H1 (cell line): ENCODE measurements at regions not wholly inside any gene's neighbourhood (a gene's known extent, or its start where the extent isn't known, plus 50 kb on each side); places are given as distances from the start of the nearest gene placed in this dataset.
A peak's percentile ranks its signal among the peaks of the same experiment; 100 is the strongest.

Experiments used
- CTCF ChIA-PET: fragments of 300-600 bp; sonication (Branson Sonifier 250); formaldehyde crosslinking; loops from one replicate; lab custom pipeline; 2021; ENCODE audit not compliant: partially characterized antibody; lab: Charles Lee
- POLR2A ChIA-PET: fragments of 300-600 bp; sonication (Branson Sonifier 250); formaldehyde crosslinking; loops from one replicate; lab custom pipeline; 2021; ENCODE audit warnings: inconsistent platforms; ENCODE audit not compliant: partially characterized antibody; lab: Charles Lee
- DNase-seq, 2 experiments: peaks; one replicate each; pipeline versions ENCODE4 v3.0.0 to v3.0.0-alpha.2; 2010 to 2022; ENCODE audit warnings: low spot score in 2 of 2, low read depth in 1 of 2, mixed read lengths in 1 of 2
- FAIRE-seq: peaks from 2 replicates; lab custom pipeline; 2011; peaks lifted over from hg19 to GRCh38; lab: Jason Lieb, UNC
- H2AFZ ChIP-seq: 2 replicates; pipeline ENCODE4 v1.8.1; 2012; ENCODE audit warnings: low read length, inconsistent platforms
- H2AK5ac ChIP-seq: 2 replicates; pipeline ENCODE4 v1.6.1; 2013; ENCODE audit warnings: low read depth, low read length
- H2BK120ac ChIP-seq: replicated peaks from 2 replicates; pipeline ENCODE3; 2013; ENCODE audit warnings: low read depth, low read length, inconsistent platforms
- H2BK12ac ChIP-seq: 2 replicates; pipeline ENCODE4 v1.6.1; 2013; ENCODE audit warnings: low read depth, low read length
- H2BK15ac ChIP-seq: 2 replicates; pipeline ENCODE4 v1.6.1; 2013; ENCODE audit warnings: low read length
- H2BK20ac ChIP-seq: 2 replicates; pipeline ENCODE4 v1.6.1; 2013; ENCODE audit warnings: low read length
- H2BK5ac ChIP-seq: 2 replicates; pipeline ENCODE4 v1.6.1; 2013; ENCODE audit warnings: low read depth, low read length
- H3K14ac ChIP-seq: 2 replicates; pipeline ENCODE4 v1.6.1; 2013; ENCODE audit warnings: inconsistent platforms; ENCODE audit not compliant: insufficient read length
- H3K18ac ChIP-seq: 2 replicates; pipeline ENCODE4 v1.6.1; 2013; ENCODE audit warnings: low read length; ENCODE audit errors: extremely low read depth
- H3K23ac ChIP-seq: 2 replicates; pipeline ENCODE4 v1.6.1; 2013; ENCODE audit warnings: inconsistent platforms; ENCODE audit not compliant: insufficient read length
- H3K23me2 ChIP-seq: 2 replicates; pipeline ENCODE4 v1.6.1; 2013; ENCODE audit warnings: low read depth, low read length
- H3K27ac ChIP-seq: 2 replicates; pipeline ENCODE4 v1.6.1; 2011; ENCODE audit warnings: low read depth, low read length, inconsistent platforms
- H3K27me3 ChIP-seq, 4 experiments: replicated peaks in 1 of 4; 1 replicate in 1 of 4; 2 replicates in 3 of 4; pipeline versions ENCODE4 v1.6.1 to v1.8.1; 2011 to 2013; ENCODE audit warnings: low read length in 3 of 4, mild to moderate bottlenecking in 3 of 4, inconsistent platforms in 2 of 4, mixed read lengths in 2 of 4, moderate library complexity in 1 of 4; ENCODE audit not compliant: control insufficient read depth in 3 of 4, insufficient read depth in 3 of 4; ENCODE audit errors: extremely low read depth in 1 of 4
- H3K36me3 ChIP-seq, 4 experiments: 2 replicates each; pipeline versions ENCODE4 v1.6.1 to v1.8.1; 2011 to 2013; ENCODE audit warnings: mild to moderate bottlenecking in 4 of 4, low read length in 3 of 4, moderate library complexity in 2 of 4, control low read depth in 1 of 4, inconsistent platforms in 1 of 4; ENCODE audit not compliant: insufficient read depth in 4 of 4, control insufficient read depth in 2 of 4
- H3K4ac ChIP-seq: replicated peaks from 2 replicates; pipeline ENCODE3; 2013; ENCODE audit warnings: low read length, low read depth, mixed read lengths, inconsistent platforms; ENCODE audit not compliant: insufficient read length
- H3K4me1 ChIP-seq, 4 experiments: replicated peaks in 1 of 4; 1 replicate in 1 of 4; 2 replicates in 3 of 4; pipeline versions ENCODE4 v1.6.1 to v1.8.1; 2011 to 2013; ENCODE audit warnings: low read length in 3 of 4, inconsistent platforms in 2 of 4, mixed read lengths in 1 of 4; ENCODE audit not compliant: insufficient read depth in 4 of 4, control insufficient read depth in 3 of 4
- H3K4me2 ChIP-seq, 2 experiments: 2 replicates each; pipeline versions ENCODE4 v1.6.1 to v1.8.1; 2011 to 2013; ENCODE audit warnings: low read depth in 2 of 2, low read length in 2 of 2, control low read depth in 1 of 2, inconsistent platforms in 1 of 2, mild to moderate bottlenecking in 1 of 2; ENCODE audit not compliant: insufficient read depth in 1 of 2
- H3K4me3 ChIP-seq, 4 experiments: fragments of 200-600, 300-600 bp in 1 of 4; sonication (generic), shearing (Covaris generic), sonication (Bioruptor Twin) in 1 of 4; 2 replicates each; pipeline versions ENCODE4 v1.5.1 to v1.8.1; 2011 to 2016; ENCODE audit warnings: low read length in 4 of 4, low read depth in 3 of 4, control low read depth in 2 of 4, inconsistent platforms in 2 of 4, mild to moderate bottlenecking in 2 of 4, mixed read lengths in 1 of 4, moderate library complexity in 1 of 4; ENCODE audit not compliant: insufficient read depth in 2 of 4; ENCODE audit errors: extremely low read depth in 1 of 4
- H3K56ac ChIP-seq: replicated peaks from 2 replicates; pipeline ENCODE3; 2013; ENCODE audit warnings: low read depth, mild to moderate bottlenecking, mixed read lengths, low read length, inconsistent platforms; ENCODE audit not compliant: insufficient read length
- H3K79me1 ChIP-seq: 2 replicates; pipeline ENCODE4 v1.6.1; 2013; ENCODE audit warnings: low read depth, low read length, control low read depth
- H3K79me2 ChIP-seq, 2 experiments: 2 replicates each; pipeline versions ENCODE4 v1.6.1 to v1.8.1; 2012 to 2013; ENCODE audit warnings: low read length in 2 of 2, mild to moderate bottlenecking in 2 of 2, inconsistent platforms in 1 of 2; ENCODE audit not compliant: insufficient read depth in 2 of 2, control insufficient read depth in 1 of 2
- H3K9ac ChIP-seq, 4 experiments: replicated peaks in 1 of 4; 1 replicate in 1 of 4; 2 replicates in 3 of 4; pipeline versions ENCODE4 v1.6.1 to v1.8.1; 2011 to 2013; ENCODE audit warnings: low read depth in 3 of 4, low read length in 3 of 4, control low read depth in 2 of 4, mild to moderate bottlenecking in 2 of 4, moderate library complexity in 2 of 4, inconsistent platforms in 1 of 4; ENCODE audit errors: extremely low read depth in 1 of 4
- H3K9me3 ChIP-seq, 2 experiments: 2 replicates each; pipeline versions ENCODE4 v1.6.1 to v1.8.1; 2012 to 2013; ENCODE audit warnings: mild to moderate bottlenecking in 2 of 2, moderate library complexity in 2 of 2, control low read depth in 1 of 2, inconsistent platforms in 1 of 2, low read depth in 1 of 2, low read length in 1 of 2, mixed read lengths in 1 of 2; ENCODE audit not compliant: insufficient read depth in 2 of 2
- H4K20me1 ChIP-seq, 2 experiments: replicated peaks in 1 of 2; 2 replicates each; pipeline versions ENCODE3 to v1.8.1; 2011 to 2013; ENCODE audit warnings: inconsistent platforms in 2 of 2, low read length in 2 of 2, mild to moderate bottlenecking in 1 of 2; ENCODE audit not compliant: insufficient read depth in 2 of 2, control insufficient read depth in 1 of 2
- H4K5ac ChIP-seq: 2 replicates; pipeline ENCODE4 v1.6.1; 2013; ENCODE audit warnings: low read length, low read depth, mixed read lengths, inconsistent platforms; ENCODE audit not compliant: insufficient read length
- H4K8ac ChIP-seq: 2 replicates; pipeline ENCODE4 v1.8.0; 2013; ENCODE audit warnings: mild to moderate bottlenecking, moderate library complexity, low read length, inconsistent platforms; ENCODE audit not compliant: insufficient read depth; ENCODE audit errors: extremely low read depth
- H4K91ac ChIP-seq: replicated peaks from 2 replicates; pipeline ENCODE3; 2013; ENCODE audit warnings: low read length, mixed read lengths, inconsistent platforms; ENCODE audit not compliant: insufficient read length
- ASH2L ChIP-seq: fragments of 200-600, 300-600 bp; sonication (generic); IDR thresholded peaks from one replicate; pipeline ENCODE4 v1.7.1; 2017; ENCODE audit warnings: low read length
- EP300 ChIP-seq, 2 experiments: IDR thresholded peaks; 1 replicate in 1 of 2; 2 replicates in 1 of 2; pipeline ENCODE4 v1.6.1; 2011 to 2012; ENCODE audit warnings: low read depth in 2 of 2, low read length in 2 of 2, mild to moderate bottlenecking in 2 of 2, borderline replicate concordance in 1 of 2, inconsistent platforms in 1 of 2, moderate library complexity in 1 of 2
- FOSL1 ChIP-seq: IDR thresholded peaks from 2 replicates; pipeline ENCODE4 v1.6.1; 2011; ENCODE audit warnings: mild to moderate bottlenecking, low read depth, low read length, moderate library complexity; ENCODE audit not compliant: insufficient read depth
- GTF2F1 ChIP-seq: IDR thresholded peaks from 2 replicates; pipeline ENCODE4 v1.6.1; 2012; ENCODE audit warnings: low read depth, low read length, improper control_type of control experiment, borderline replicate concordance
- POU5F1 ChIP-seq: IDR thresholded peaks from 2 replicates; pipeline ENCODE4 v1.6.1; 2011; ENCODE audit warnings: low read depth, mild to moderate bottlenecking, low read length, moderate library complexity
- RBBP5 ChIP-seq: IDR thresholded peaks from 2 replicates; pipeline ENCODE4 v1.7.1; 2012; ENCODE audit warnings: low read depth, mild to moderate bottlenecking, inconsistent platforms, low read length, moderate library complexity, borderline replicate concordance
- WGBS, 2 experiments: shearing (Covaris generic) in 1 of 2; methylation state at CpG; one replicate each; pipeline versions ENCODE4 v1.1.6 to v1.1.7; 2013 to 2015; ENCODE audit warnings: low lambda C conversion rate in 2 of 2, mixed read lengths in 2 of 2, inconsistent platforms in 1 of 2, low coverage in 1 of 2, missing lambda C conversion rate in 1 of 2; ENCODE audit not compliant: insufficient replicate concordance in 2 of 2, insufficient coverage in 1 of 2, insufficient read length in 1 of 2; ENCODE audit errors: extremely low coverage in 1 of 2, missing lambda C conversion rate in 1 of 2; 5-methylcytosine and 5-hydroxymethylcytosine counted together
- TF ChIP-seq, protein P1 (sequence below): IDR thresholded peaks from 2 replicates; pipeline ENCODE4 v1.6.1; 2012; ENCODE audit warnings: inconsistent platforms

DNA sequence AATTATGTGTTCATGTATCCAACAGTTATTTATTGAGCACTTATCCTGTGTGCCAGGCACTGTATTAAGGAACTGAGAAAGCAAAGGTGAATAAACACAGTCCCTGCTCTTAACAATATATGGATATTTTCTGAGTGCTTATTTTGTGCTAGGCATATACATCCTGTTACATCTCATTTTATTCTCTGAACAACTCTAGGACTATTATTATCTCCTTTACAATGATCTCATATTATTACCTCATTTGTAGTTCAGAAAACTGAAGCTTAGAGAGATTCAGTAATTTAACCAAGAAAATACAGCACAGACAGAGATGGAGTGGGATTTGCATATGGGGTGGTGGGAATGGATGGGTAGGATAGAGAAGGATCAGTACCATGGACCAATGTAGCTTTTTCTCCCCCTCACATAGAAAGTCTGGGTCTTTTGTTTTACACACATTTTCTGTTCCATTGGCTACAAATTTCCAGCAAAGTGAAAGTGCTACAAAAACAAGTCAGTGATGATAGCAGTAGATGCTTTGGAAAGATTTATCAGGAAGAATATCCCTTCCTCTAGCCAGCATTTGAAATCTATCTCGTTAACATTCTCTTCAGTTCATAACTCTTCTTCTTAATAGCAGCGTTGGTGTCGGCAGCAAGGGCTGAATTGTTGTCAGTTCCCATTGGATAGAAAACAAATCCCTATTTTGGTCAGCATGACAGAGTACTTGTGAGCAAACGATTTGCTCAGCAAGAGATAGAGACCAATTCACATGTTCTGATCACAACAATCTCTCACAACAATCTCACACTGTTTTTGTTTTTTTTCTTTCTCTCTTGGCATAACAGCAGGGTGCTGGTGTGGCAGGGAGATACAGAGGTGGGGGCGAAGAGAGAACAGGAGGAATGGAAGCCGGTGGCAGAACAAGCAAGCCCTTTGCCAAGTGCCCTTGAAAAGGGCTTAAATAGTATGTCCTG lies 102.2 kb upstream of the KCTD1 start:
- Histone ChIP-seq H3K4me3 (no peak overlapping the region), H2BK12ac (no peak overlapping the region), H2BK15ac (0 out of 2 replicates have a peak overlapping the region, but pooled peaks have one; percentile 21), H3K18ac (no peak overlapping the region), H2BK5ac (no peak overlapping the region), H3K9ac (no peak overlapping the region), H4K20me1 (no peaks in the 10 kb centered on the region), H3K27ac (no peak overlapping the region), H3K36me3 (no peaks in the 10 kb centered on the region), H3K4me1 (peaks cover 0 to 12% (median 5%) of the 10 kb centered on the region in 4 experiments; a peak in 4 of 7 replicates), H2BK120ac (no peak overlapping the region), H3K4ac (no peak overlapping the region), H3K9me3 (no peaks in the 10 kb centered on the region), H4K91ac (no peak overlapping the region), H2BK20ac (no peak overlapping the region), H3K56ac (no peak overlapping the region), H3K23me2 (peaks cover 4% of the 10 kb centered on the region), H3K23ac (no peak overlapping the region), H4K5ac (no peak overlapping the region), H3K79me1 (no peaks in the 10 kb centered on the region), H3K27me3 (peaks cover 0 to 12% (median 9%) of the 10 kb centered on the region in 4 experiments; a peak in 6 of 7 replicates), H3K79me2 (no peaks in the 10 kb centered on the region), H2AFZ (no peak overlapping the region), H2AK5ac (no peak overlapping the region), H3K14ac (no peak overlapping the region), H3K4me2 (no peak overlapping the region), H4K8ac (no peak overlapping the region)
- 56% methylated on average over 6 of the region's 6 CpGs; no CpG with 5 or more reads in 1 of the 2 experiments for WGBS, 2 experiments
- DNase-seq (no peak), FAIRE-seq (no peak)
- POLR2A ChIA-PET, result interaction anchor here (0.8 kb wide), 1 partner anchor 15 kb away, joined by 4 read pairs; no protein-coding TSS in a partner anchor
- CTCF ChIA-PET, result interaction anchor here (0.8 to 2.7 kb wide), 6 partner anchors 13 to 322 kb away, joined by 3 to 17 read pairs (median 4); no protein-coding TSS in a partner anchor
- TF ChIP-seq POU5F1, result no peak
- TF ChIP-seq, protein P1, sequence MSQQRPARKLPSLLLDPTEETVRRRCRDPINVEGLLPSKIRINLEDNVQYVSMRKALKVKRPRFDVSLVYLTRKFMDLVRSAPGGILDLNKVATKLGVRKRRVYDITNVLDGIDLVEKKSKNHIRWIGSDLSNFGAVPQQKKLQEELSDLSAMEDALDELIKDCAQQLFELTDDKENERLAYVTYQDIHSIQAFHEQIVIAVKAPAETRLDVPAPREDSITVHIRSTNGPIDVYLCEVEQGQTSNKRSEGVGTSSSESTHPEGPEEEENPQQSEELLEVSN, result no peak
- TF ChIP-seq GTF2F1, result no peak
- TF ChIP-seq EP300 (IDR thresholded peaks at IDR 0.05; ENCODE audit: borderline replicate concordance in 1 of 2, low read depth in 2 of 2, low read length in 2 of 2), result no peak
- TF ChIP-seq FOSL1, result no peak
- no peak for TF ChIP-seq RBBP5
- TF ChIP-seq ASH2L, result no peak
